NCI-H187 treated with DMSO at 0.1 percent for 48 hours (cell line): ENCODE measurements at regions not wholly inside any gene's neighbourhood (a gene's known extent, or its start where the extent isn't known, plus 50 kb on each side); places are given as distances from the start of the nearest gene placed in this dataset.
"Not testable (repeated sequence)": the region's sequence is repeated elsewhere in the genome, so short reads cannot be mapped to it uniquely, and the experiment has no call there.

ENCODE experiments used
- DNase-seq: peaks from one replicate; lab custom pipeline; 2025; lab: John Stamatoyannopoulos, UW

GRCh38 chr21:27885296-27885711 is 918.4 kb upstream of the ADAMTS5 start:
- DNase-seq: no peak

DNA sequence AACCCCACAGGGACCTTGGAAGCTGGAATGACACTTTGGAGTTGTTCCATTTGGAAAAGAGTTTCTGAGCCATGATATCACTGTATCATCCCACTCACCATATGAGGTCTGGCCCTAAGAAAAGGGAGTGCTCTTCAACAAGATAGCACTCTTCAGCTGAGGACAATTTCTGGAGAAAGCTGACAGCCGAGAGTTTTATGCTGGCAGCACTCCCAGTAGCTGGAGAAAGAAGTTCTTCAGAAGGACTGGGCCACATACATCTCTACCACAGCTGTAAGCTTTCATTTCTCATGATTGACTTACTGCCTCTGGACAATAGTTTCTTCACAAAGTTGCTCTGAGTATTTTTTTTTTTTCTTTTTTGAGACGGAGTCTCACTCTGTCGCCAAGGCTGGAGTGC is 914.4 kb upstream of the ADAMTS5 start:
- not testable (repeated sequence) for DNase-seq

DNA sequence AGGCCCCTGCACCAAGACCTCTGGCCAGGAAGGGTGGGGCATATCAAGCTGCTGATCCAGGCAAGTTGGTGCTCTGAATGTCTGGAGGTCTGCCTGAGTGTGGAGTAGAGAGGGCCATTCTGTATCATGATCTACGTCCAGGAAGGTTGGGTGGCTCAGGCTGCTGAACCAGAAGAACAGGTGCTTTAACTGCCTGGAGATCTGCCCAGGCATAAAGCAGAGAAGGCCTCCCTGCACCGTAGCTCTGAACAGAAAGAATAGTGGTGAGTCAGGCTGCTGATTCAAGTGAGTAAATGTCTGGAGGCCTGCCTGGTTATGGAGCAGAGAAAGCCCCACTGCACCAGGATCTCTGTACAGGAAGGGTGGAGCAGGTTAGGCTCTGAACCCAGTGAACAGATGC is 905.5 kb upstream of the ADAMTS5 start:
- DNase-seq: not testable (repeated sequence)

DNA sequence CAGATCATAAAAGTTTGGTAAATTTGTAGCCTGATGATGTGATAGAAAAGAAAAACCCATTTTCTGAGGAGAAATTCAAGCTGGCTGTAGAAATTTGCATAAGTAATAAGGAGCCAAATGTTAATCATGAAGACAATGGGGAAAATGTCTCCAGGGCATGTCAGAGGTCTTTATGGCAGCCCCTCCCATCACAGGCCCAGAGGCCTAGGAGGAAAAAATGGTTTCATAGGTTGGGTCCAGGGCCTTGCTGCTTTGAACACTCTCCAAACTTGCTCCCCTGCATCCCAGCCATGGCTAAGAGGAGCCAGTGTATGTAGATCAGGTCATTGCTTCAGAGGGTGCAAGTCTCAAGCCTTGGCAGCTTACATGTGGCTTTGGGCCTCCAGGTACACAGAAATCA is 903.9 kb upstream of the ADAMTS5 start:
- DNase-seq: not testable (repeated sequence)

DNA sequence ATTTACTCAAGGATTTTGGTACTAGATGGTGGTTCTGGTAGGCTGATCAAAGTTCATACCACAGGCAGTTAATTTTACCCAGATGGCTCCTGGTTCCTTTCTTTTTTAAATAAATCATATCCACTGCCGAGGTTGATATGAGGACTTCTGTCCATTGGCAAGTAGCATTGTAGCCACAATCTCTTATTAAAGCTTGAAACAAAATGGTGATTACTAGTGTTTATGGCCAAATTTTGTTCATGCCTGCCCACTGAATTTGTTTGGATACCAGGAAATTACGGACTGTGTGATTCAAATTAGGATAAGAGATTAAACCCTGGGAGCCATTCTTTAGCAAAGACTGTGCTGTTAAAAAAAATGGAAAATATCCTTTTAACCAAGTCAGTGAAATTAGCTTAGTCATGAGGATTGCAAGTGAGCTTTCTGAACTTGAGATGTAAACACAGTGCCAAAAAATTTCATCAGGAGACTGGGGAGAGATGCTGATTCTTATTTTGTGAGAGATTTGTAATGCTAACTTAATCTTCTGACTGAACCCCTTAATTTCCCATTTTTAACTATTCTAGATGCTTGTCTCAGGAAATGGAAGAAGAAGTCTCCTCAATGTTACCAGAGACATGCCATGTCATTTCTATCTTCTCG is 893.5 kb upstream of the ADAMTS5 start:
- not testable (repeated sequence) for DNase-seq

DNA sequence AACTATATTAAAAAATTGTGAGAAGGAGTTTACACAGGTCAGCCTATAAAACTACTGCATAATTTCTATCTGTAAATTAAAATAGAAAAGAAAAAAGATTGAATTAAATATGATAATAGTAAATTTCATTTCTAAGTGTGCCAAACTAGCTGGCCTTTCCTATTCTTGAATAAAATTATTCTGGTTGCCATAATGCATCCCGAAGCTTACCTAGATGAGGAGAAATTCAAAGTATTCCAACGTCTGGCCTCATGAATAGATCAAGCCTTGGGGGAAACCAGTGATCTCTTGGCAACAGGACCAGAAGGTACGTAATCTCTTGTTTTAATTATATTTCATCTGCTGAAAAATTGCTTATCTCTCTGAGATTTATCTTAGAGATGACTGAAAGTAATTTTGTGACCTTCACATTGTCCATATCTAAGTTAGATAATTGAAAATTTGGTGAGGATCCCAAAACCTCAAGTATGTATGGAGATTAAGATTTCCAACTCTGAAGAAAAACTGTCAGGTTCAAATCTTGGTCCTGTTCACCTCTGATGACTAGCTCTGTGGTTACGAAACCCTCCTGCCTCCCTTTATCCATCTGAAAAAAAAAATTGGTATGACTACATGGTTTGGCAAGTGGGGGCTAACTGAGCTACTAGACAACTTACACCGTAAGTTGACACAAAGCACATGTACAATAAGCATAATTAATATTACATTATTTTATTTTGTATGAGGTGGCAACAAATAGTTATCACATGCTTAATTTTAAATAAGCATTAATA is 891.4 kb upstream of the ADAMTS5 start:
- DNase-seq: not testable (repeated sequence)

- not testable (repeated sequence) for DNase-seq
Measured at GRCh38 chr21:27856988-27857387, 890.1 kb upstream of the ADAMTS5 start.

- no peak for DNase-seq
Measured at GRCh38 chr21:27841084-27841672, 874.3 kb upstream of the ADAMTS5 start.

DNA sequence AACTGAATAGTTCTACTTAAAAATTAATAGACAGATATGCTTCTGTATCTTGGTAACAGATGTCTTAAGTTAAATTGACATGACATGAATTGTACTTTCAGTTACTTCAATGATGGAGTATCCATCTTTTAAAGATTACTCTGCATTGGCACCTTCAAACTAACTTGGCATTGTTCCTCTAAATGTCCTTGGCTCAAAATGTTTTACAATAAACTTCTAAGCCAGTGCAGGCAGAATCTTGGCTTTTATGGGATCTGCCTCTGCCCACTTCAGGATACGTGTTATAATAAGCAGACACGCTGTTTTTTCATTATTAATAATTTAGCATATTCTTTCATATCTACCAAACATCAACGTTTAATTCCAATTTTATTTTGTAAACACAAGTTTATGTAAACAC is 873.4 kb upstream of the ADAMTS5 start:
- DNase-seq: no peak

- DNase-seq: no peak
Measured at GRCh38 chr21:27839512-27840115, 872.7 kb upstream of the ADAMTS5 start.

DNA sequence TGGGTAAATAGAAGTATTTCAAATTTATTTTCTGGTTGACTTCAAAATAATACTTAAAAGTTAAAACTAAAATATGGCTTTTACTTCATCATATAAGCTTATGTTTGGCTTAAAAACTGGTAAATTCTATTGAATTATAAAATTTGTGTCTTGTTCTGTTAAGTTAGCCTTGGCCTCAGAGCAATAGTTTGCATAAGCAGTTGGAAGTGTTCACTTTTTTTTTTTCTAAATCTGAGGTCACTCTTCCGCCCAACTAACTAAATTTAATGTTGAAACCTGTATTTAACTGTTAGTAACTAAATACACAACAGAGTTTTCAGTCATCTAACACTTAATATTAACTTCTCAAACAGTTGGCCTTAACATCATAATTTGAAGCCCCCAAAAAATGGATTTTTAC is 871.7 kb upstream of the ADAMTS5 start:
- no peak for DNase-seq

DNA sequence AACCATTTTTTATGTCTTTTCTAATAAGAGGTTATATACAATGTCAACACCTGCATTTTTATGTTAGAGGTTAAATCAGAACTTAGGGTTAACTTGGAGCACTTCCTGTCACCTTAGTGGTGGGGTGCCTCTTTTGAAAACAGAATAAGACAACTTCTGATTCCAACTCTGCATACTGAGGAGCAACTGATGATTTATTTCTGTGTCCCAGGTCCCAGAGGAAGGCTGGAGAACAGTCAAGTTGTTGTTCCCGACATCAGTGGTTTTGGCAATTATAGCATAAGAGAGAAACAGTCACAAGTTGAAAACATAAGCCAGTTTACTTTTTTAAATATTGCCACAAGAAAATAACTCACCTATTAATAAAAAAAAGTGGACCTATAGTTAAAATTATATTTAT is 871.0 kb upstream of the ADAMTS5 start:
- no peak for DNase-seq

GRCh38 chr21:27833298-27833697 is 866.4 kb upstream of the ADAMTS5 start:
- no peak for DNase-seq

GRCh38 chr21:27831816-27832569 is 865.1 kb upstream of the ADAMTS5 start:
- no peak for DNase-seq

DNA sequence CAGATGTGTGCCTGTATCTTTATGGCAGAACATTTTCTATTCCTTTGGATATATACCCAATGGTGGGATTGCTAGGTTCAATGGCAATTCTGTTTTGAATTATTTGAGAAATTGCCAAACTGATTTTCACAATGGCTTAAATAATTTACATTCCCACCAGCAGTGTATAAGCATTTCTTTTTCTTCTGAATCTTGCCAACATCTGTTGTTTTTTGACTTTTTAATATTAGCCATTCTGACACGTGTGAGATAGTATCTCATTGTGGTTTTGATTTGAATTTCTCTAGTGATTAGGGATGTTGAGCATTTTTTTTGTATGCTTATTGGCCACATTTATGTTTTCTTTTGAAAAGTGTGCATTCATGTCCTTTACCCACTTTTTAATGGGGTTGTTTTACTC is 864.3 kb upstream of the ADAMTS5 start:
- no peak for DNase-seq

DNA sequence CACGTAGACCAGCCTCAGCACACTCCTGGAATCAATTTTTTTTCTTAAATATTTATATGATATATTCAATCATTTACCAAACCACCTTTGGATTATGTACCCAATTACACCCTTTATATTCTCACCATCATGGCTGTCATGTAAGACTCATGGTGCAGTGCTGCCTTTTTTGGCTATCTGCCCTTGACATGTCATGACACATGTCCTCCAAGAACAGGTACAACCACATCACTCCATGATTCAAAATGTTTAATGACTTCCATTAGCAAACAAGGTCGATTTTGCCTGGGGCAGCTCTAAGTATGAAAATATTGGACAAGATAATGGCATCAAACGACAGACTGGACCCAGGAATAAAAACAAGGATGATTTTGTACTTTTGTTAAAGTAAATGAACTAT is 861.1 kb upstream of the ADAMTS5 start:
- DNase-seq: no peak

DNA sequence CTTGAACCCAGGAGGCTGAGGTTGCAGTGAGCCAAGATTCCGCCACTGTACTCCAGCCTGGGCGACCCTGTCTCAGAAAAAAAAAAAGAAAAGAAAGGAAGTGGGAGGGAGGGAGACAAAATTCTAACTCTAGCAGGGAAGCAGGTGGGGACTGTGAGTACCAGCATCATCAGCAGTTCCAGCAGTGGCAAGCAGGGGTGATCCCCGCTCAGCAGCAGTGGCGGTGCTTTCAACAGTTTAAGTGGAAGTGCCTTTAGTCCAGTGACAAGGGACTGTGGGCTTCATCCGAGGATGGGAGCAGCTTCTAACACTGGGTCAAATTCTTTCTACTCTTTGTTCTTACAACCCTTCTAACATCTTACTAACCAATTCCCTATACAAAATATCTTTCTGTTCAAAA is 858.1 kb upstream of the ADAMTS5 start:
- no peak for DNase-seq

- no peak for DNase-seq
Measured at GRCh38 chr21:27823652-27824201, 856.8 kb upstream of the ADAMTS5 start.

DNA sequence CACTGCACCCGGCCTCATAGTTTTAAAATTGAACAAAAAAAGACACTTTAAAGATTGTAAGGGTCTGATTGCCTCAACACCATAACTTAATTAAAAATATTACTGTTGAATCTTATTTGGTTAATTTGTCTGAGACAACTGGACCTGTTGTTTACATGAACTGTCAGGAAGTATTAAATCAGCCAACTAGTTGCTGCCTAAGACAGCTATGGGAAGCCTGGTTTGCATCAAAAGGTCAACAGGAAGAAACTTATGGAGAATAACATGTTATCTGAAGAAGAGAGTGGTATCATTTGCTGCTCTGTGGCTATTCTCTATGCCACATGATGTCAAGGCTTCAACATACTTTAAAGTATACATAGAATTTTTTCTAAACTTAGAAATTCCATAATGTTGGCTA is 853.5 kb upstream of the ADAMTS5 start:
- no peak for DNase-seq

DNA sequence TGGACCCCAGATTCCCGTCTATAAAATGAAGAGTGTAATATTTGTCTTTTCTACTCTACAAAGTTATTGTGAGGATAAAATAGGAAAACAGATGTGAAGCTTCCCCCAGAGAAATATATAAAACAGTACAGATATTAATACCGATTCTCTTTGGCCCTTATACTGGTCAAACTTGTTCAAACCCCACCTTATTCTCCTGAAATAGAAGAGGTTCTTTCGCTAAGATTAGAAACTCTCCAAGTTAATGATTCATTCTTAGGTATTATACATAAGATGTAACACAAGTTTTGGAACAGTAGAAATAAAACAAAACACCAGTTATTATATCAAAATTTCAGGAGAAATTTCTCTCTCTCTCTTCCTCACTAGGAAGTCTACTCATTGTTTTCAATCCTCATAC is 852.4 kb upstream of the ADAMTS5 start:
- no peak for DNase-seq

DNA sequence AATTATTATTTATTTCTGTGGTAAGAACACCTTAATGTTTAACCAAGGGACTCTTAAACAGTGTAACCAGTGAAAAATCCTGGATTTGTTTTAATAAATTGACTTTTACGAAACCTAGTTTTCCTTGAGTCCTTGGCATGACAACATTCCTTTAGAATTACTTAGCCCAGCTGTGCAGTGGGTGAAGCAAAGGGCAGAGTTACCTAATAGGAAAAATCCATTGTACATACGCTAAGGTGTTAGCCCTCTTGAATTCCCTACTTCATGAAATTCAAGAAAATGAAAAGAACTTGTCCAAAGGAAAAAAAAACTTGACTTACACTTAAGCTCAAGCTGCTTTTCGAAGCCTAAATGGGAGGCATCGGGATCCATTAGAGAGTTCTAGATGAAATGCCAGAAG is 852.0 kb upstream of the ADAMTS5 start:
- DNase-seq: no peak
